ENCODE measurements at regions not wholly inside any gene's neighbourhood (a gene's known extent, or its start where the extent isn't known, plus 50 kb on each side); places are given as distances from the start of the nearest gene placed in this dataset.

GRCh38 chr22:40121461-40121860, 56.3 kb upstream of the TNRC6B start:
- TF ChIP-seq ZNF596 (tag by site-specific recombination; IDR thresholded peaks at IDR 0.05) (no peak), ZNF274 (IDR thresholded peaks at IDR 0.05; ENCODE audit: low read length) (no peak), ZNF274 (tag by site-specific recombination; IDR thresholded peaks at IDR 0.05; ENCODE audit: borderline replicate concordance) (no peak), ZNF704 (tag by site-specific recombination; IDR thresholded peaks at IDR 0.05) (no peak), ZNF23 (tag by site-specific recombination; IDR thresholded peaks at IDR 0.05; ENCODE audit: borderline replicate concordance) (no peak), ZBTB20 (tag by site-specific recombination; IDR thresholded peaks at IDR 0.05) (no peak), ZNF549 (tag by site-specific recombination; IDR thresholded peaks at IDR 0.05) (no peak)
- TF ChIP-seq, protein P1, sequence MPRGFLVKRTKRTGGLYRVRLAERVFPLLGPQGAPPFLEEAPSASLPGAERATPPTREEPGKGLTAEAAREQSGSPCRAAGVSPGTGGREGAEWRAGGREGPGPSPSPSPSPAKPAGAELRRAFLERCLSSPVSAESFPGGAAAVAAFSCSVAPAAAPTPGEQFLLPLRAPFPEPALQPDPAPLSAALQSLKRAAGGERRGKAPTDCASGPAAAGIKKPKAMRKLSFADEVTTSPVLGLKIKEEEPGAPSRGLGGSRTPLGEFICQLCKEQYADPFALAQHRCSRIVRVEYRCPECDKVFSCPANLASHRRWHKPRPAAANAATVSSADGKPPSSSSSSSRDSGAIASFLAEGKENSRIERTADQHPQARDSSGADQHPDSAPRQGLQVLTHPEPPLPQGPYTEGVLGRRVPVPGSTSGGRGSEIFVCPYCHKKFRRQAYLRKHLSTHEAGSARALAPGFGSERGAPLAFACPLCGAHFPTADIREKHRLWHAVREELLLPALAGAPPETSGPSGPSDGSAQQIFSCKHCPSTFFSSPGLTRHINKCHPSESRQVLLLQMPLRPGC (tag by site-specific recombination; IDR thresholded peaks at IDR 0.05), result no peak
